ENCODE measurements at regions not wholly inside any gene's neighbourhood (a gene's known extent, or its start where the extent isn't known, plus 50 kb on each side); places are given as distances from the start of the nearest gene placed in this dataset.
"Not testable (repeated sequence)": the region's sequence is repeated elsewhere in the genome, so short reads cannot be mapped to it uniquely, and the experiment has no call there.

DNA sequence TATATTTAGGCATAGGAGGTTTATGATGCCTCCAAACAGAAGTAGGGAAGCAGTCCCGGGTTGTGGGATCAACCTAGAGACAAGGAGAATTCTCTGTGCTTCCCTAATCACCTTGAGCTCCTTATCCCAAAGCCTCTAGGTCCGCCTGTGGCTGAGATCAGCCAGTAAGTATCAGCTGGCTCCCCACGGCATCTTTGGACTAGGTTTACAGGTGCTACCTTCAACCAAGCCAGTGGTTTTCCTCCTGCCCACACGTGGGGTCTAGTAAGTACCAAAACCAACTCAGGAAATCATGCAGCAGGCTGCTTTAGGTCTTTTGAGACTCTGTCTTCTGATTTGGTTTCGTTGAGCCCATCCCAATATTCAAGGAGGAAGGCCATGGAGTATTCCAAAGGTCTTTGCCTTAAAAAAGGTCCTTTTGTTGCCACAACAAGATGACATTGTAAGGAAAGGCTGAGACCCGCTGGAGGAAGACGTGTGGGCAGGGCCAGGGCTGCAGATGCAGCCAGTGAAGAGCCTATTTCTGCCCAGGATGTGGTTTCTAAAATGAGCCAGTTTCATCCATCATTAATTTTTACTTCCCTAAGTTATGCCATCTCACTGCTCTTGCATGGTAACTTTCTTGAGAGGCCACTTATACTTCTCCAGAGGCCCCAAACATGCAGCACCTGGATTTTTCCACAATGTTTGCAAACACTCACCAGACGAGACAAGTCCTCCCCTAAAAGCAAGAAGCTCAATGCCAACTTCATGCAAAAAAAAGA is 248.7 kb downstream of the RNF152 start:
- in situ Hi-C loops (cut with HindIII; ENCODE audit: low pct_unique_long_range_greater_than_20kb, low sequenced_read_pairs) = no loop called here
- no peak for DNase-seq (ENCODE audit: low read depth)

DNA sequence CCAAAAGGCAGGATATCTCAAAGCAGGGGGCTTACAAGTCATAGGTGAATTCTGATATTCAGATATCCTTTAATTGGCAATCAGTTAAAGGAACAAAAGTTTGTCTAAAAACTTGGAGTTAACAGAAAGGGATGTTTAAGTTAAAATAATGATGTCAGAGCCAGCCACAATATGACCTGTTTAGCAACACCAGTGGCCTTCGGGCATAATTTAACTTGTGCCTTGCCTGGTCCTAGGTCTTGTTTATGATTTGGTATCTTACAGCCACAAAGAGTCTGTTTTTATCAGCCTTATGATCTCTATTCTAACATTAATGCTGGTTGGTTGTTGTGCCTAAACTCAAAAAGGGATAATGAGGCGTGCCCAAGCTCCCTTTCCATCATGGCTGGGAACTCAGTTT is 252.9 kb downstream of the RNF152 start:
- no peak for DNase-seq (ENCODE audit: low read depth)
- in situ Hi-C loops (cut with HindIII; ENCODE audit: low pct_unique_long_range_greater_than_20kb, low sequenced_read_pairs) = no loop called here

DNA sequence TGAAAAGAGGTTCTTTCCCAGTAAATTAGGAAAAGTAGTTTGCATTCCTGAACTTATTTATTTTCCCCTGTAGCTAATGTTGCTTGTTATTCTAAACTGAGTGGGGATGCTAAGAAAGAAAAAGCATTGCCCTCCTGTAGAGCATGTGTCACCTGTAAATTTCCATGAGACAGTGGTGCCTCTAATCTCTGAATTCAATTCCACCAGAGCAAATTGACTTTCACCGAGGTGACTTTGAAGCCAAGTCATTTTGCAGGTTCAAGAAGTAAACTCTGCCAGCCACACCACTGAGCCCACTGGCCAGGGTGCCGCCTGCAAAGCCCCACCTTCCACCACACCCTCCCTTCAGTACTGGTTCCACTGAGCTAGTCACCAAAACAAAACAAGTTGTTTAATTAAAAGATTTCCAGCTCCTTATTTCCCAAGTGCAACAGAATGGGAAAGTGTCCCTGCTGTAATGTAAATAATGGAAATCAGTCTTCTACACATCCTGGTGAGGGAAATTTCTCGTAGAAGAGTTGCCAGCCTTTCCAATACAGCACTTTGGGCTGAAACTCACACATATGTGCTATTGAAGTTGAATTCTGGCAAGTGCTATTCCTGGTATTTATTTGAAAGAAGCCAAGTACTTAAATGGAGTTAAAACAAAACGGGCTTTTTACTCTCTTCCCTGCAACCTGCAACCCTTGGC is 254.8 kb downstream of the RNF152 start:
- in situ Hi-C loops (cut with HindIII; ENCODE audit: low pct_unique_long_range_greater_than_20kb, low sequenced_read_pairs) = no loop called here
- no peak for DNase-seq (ENCODE audit: low read depth)

DNA sequence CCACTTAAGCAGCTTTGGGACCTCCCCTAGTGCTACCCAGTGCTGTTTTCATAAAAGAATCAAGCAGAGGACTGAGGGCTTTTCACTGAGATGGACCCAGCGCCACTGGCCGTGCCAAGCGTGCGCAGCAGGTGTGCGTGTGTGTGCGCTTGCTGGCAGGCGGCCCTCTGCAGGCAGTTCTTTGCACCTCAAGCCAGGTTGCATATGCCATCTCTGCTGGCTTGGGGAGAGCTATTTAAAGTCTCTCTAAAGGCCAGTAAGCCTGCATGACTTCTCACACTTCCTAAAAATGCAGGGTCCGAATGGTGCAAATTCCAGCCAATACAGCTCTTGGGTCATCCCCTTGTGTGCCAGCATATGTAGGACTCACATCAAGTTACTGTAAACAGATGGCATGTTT is 255.5 kb downstream of the RNF152 start:
- in situ Hi-C loops (cut with HindIII; ENCODE audit: low pct_unique_long_range_greater_than_20kb, low sequenced_read_pairs) = no loop called here
- DNase-seq (ENCODE audit: low read depth) = no peak

DNA sequence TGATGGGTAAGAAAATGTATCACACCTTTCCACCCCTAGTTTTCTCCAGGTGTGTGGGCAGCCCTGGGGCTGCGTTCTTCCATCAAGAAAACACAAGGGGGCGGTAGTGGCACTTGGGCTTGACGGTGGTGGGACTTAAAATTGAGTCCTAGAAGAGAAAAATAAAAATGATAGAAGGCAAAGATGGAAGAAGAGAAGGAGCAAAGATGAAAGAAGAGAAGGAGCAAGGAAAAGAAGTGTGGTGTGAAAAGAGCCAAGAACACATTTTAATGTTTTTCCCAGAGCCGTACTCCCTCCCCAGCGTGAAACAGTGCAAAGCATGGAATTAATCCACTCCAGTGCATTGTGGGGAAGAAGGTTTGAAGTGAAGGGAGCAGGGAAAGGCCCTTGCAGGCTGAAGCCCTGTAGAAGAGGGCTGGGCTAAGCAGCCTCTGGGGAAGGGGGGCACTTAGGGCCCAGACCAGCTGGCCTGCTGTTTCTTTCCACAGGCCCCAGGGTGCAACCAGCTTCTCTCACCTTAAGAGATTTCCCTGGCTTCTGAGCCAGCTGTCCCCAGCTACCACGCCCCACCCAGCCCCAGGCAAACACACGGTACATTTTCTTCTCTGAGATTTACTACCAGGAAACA is 256.8 kb downstream of the RNF152 start:
- DNase-seq (ENCODE audit: low read depth) = peak; percentile 8
- in situ Hi-C loops (cut with HindIII; ENCODE audit: low pct_unique_long_range_greater_than_20kb, low sequenced_read_pairs) = no loop called here

DNA sequence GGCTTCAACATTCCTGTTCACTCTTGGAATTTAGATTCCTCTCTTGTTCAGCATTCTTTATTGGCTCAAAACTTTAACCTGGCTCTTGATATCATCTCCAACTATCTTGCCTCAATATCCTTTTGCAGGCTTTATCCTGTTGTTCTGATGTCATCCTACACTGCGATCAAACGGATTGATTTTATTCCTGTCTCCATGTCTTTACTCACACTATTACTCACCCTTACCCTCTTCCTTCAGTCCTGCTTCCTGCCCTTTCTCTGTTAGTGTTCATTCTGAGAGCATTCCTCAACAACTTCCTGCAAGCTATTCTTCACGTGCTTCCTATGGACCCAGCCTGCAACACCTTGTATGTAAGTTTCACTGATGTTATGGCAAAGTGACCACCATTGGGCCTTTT is 264.7 kb downstream of the RNF152 start:
- no peak for DNase-seq (ENCODE audit: low read depth)
- in situ Hi-C loops (cut with HindIII; ENCODE audit: low pct_unique_long_range_greater_than_20kb, low sequenced_read_pairs) = no loop called here

DNA sequence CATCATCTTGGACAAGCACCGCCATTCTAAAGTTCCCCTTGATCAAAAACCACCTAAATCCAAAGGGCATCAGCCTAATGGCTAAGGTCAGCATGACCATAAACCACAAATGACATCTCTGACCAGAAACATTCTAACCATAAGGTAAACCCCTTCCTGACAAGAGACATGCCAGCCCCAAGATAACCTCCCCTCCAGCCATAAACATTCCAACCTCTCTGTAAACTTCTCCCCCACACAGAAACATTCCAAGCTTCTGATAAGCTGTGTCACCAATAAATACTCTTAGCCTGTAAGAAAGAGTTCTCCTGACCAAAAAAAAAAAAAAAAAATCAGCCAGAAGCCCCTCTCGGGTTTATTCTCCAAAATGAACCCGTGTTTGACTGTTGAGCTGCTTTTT is 268.2 kb downstream of the RNF152 start:
- DNase-seq (ENCODE audit: low read depth); in situ Hi-C loops (cut with HindIII; ENCODE audit: low pct_unique_long_range_greater_than_20kb, low sequenced_read_pairs): not testable (repeated sequence)

DNA sequence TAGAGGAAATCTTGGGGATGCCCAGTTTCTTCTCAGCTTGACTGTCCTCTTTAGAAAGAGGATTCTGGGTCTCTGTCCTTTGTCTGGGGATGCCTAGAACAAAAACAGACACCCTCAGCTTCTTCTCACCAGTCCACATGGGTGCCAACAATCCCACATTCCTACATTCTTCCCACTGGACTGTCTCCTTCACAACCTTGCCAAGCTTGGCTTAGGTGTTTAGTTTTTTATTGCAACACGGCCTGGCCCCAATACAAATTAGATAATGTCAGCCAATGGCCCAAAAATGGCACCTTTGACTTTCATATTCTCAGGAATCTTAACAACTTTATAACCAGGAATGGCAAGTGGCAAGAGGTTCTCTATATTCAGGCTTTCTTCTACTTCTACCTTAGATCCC is 273.0 kb downstream of the RNF152 start:
- no peak for DNase-seq (ENCODE audit: low read depth)
- in situ Hi-C loops (cut with HindIII; ENCODE audit: low pct_unique_long_range_greater_than_20kb, low sequenced_read_pairs) = no loop called here

DNA sequence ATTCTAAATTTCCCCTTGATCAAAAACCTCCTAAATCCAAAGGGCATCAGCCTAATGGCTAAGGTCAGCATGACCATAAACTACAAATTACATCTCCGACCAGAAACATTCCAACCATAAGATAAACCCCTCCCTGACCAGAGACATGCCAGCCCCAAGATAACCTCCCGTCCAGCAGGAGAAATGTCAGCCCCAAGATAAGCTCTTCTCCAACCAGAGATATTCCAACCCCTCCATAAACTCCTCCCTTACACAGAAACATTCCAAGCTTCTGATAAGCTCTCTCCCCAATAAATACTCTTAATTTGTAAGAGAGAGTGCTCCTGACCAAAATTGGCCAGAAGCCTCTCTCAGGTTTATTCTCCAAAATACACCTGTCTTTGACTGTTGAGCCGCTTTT is 274.0 kb downstream of the RNF152 start:
- DNase-seq (ENCODE audit: low read depth) = no peak
- in situ Hi-C loops (cut with HindIII; ENCODE audit: low pct_unique_long_range_greater_than_20kb, low sequenced_read_pairs) = no loop called here

DNA sequence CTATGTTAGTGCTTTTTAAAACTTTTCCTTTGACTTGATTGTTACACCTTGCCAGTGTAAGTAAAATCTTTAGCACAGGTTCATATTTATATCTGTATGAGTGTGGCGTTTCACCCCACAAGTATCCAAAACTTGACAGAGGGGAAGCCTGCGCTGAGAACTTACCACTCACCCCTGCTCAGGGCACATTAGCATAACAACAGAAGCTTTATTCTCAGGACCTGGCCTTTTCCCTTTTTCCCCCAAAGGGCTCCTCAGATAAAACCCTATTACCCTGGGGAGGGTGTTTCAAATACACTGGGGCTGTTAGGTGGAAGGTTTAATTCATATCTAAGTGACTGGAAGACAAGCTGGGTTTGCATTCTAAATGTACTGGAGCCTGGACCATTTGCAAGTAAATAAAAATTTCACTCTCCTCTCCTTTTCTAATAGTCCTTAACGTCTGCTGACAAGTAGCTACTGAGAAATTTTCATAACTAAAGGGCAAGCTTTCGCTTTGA is 276.6 kb downstream of the RNF152 start:
- no peak for DNase-seq (ENCODE audit: low read depth)
- in situ Hi-C loops (cut with HindIII; ENCODE audit: low pct_unique_long_range_greater_than_20kb, low sequenced_read_pairs) = no loop called here

DNA sequence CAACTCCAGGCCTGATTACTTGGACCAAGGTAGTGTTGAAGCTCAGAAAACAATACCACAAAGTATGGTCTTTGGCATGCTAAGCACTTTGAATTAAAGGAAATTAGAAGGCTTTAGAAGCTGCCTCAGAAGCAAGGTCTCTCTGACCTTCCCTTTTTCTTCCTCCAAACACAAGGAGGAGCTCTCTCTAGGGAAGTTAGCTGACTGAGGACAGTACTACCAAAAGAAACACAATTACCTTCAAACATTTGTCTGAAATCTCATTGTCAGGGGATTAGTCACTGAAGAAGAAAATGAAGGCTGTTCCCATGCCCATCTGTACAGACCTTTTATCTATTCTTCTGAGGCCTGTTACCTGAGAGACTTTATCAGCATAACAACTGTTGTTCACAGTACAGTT is 279.3 kb downstream of the CDH20 start:
- in situ Hi-C loops (cut with HindIII; ENCODE audit: low pct_unique_long_range_greater_than_20kb, low sequenced_read_pairs) = no loop called here
- DNase-seq (ENCODE audit: low read depth) = no peak

DNA sequence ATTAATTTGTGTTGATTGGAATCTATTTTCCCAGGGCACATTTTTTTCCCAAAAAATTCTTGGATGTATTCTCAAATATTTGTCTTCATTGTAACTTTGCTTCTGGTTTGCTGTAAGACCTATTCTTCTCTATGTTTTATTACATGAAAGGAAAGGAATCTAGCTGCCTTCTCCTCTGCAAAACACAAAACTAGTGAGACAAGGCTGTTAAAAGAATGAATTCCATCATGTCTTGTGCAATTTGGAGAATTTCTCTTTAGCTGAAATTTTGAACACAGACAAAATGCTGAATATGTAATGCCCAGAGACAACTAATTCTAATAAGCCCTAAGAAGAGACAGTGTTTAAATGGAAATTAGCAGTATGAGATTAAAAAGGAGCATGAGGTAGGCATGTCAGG is 275.9 kb downstream of the CDH20 start:
- in situ Hi-C loops (cut with HindIII; ENCODE audit: low pct_unique_long_range_greater_than_20kb, low sequenced_read_pairs) = no loop called here
- no peak for DNase-seq (ENCODE audit: low read depth)

DNA sequence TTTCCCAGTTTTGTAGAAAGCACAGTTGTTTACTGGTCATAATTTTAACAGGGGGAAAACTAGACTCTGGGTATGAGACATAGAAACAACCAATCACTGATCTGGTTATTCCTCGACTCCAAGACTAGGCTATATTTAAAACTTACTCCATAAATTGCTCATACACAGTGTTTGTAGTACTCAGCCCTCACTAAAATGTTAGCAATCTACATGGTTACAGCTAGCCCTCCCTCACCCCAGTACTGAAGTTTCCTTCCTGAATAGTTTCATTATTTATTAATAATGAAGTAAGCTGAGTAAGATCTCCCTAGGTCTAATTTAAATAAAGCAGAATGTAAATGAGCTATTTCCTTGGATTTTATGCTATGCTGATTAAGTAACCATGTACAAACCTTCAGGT is 275.1 kb downstream of the CDH20 start:
- in situ Hi-C loops (cut with HindIII; ENCODE audit: low pct_unique_long_range_greater_than_20kb, low sequenced_read_pairs) = no loop called here
- no peak for DNase-seq (ENCODE audit: low read depth)

DNA sequence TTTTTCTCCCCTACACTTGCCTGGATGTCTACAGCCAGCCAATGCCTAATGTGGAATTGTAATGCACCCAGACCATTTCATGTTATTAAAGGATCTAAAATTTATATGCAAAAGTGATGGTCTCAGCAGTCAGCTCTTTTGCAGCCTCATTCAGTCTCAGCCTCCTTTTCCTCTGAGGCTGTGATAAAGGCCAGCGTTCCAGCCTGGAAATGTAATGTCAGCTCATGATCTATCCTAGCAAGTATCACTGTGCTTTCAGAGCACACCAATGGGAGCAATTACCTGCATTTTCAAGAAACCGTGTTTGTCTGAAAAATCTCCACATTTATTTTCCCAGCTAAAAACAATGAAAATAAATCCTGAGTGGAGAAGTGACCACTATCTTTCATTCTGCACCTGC is 274.6 kb downstream of the CDH20 start:
- in situ Hi-C loops (cut with HindIII; ENCODE audit: low pct_unique_long_range_greater_than_20kb, low sequenced_read_pairs) = no loop called here
- DNase-seq (ENCODE audit: low read depth) = no peak

DNA sequence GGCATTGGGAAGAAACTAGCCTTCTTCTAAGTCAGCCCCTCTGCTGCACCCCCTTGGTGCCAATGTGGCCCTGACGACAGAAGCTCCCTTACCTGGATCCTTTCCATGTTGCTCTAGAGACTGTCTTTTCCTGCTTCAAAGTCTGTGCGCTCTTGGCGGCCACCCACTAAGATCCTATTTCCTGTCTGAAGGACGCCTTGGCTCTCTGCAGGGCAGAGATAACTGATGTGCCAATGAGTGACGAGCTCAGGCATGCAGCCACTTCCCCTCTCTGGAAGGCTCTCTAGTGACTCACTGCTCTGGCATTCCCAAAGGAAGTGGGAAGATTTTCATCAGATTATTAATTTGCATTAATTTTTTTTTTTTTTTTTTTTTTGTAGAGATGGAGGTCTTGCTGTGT is 273.5 kb downstream of the CDH20 start:
- in situ Hi-C loops (cut with HindIII; ENCODE audit: low pct_unique_long_range_greater_than_20kb, low sequenced_read_pairs) = no loop called here
- peak; percentile 23 for DNase-seq (ENCODE audit: low read depth)

DNA sequence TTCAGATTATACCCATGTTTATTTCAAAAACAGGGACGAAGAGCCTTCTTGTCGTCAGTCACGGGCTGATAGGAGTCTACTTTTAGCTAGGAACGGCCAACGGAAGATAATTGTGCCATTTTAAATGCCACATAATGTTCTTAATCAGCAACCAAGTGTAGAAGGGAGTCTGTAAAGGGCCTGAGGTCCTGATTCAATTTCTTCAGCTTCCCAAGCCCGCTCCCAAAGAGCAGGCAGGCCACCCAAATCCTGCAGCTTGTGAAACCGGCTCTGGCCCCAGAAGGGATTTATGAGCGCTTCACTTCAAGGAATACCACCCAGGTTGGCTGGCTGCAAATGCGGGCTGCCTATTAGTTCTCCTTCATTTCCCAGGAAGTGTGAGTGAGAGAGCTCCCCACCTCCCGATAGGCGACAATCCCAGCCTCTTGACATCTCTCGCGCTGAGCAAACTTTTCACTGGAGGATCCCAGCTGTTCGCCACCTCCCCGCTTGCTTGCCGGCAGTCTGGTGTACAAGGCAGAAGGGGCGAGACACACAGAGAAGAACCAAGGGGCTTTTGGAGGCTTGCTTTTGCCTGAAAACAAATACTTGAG is 272.9 kb downstream of the CDH20 start:
- no peak for DNase-seq (ENCODE audit: low read depth)

DNA sequence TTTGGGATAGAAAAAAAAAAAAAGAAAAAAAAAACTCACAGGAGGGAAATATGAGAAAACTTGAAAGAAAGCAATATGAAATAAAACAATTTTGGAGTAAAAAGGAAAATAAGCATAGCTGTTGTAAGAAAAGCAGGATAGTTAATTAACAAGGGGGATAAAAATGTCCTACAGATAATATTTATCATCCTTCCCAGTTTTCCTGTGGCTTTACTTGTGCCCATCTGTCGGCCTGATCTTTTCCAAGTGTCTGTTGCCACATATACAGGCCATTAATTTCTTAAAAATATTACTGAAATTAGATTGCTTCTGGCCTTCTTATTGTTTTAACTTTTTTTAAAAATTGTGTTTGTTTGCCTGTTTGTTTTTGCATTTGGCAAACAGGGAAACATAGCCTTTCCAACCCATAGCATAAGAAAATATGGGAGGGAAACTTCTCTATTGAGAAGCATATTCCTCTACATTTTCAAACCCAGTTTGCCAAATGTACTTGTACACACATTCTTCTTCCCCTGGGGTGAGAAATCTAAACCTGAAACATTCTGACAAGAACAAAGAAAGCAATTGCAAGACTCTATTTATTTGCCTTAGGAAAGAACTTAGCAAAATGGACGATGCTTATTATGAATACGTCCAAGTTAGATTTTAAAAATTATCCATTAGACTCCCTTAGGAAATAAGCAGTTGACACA is 272.3 kb downstream of the CDH20 start:
- in situ Hi-C loops (cut with HindIII; ENCODE audit: low pct_unique_long_range_greater_than_20kb, low sequenced_read_pairs) = no loop called here
- DNase-seq (ENCODE audit: low read depth) = no peak

More for the DNA sequence above, 272.9 kb downstream of the CDH20 start:
- in situ Hi-C loops (cut with HindIII; ENCODE audit: low pct_unique_long_range_greater_than_20kb, low sequenced_read_pairs) = no loop called here

Data from Caki2 (cell line).